Myocyte (in vitro differentiated cells): ENCODE measurements at regions not wholly inside any gene's neighbourhood (a gene's known extent, or its start where the extent isn't known, plus 50 kb on each side); places are given as distances from the start of the nearest gene placed in this dataset.
"Not testable (repeated sequence)": the region's sequence is repeated elsewhere in the genome, so short reads cannot be mapped to it uniquely, and the experiment has no call there.

Experiments used
- DNase-seq: peaks from one replicate; pipeline ENCODE4 v3.0.0-alpha.2; 2012; ENCODE audit warnings: low read depth

DNA sequence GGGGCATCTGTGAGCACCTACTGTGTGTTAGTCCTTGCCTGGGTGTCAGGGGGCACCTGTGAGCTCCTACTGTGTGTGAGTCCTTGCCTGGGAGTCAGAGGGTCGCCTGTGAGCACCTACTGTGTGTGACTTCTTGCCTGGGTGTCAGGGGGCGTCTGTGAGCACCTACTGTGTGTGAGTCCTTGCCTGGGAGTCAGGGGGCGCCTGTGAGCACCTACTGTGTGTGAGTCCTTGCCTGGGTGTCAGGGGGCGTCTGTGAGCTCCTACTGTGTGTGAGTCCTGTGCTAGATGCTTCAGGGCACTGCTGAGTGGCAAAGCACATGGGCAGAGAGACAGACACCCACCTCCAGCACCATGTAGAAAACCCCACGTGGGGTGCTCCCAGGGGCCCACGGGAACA lies 66.9 kb upstream of the COL5A1 start:
- not testable (repeated sequence) for DNase-seq

DNA sequence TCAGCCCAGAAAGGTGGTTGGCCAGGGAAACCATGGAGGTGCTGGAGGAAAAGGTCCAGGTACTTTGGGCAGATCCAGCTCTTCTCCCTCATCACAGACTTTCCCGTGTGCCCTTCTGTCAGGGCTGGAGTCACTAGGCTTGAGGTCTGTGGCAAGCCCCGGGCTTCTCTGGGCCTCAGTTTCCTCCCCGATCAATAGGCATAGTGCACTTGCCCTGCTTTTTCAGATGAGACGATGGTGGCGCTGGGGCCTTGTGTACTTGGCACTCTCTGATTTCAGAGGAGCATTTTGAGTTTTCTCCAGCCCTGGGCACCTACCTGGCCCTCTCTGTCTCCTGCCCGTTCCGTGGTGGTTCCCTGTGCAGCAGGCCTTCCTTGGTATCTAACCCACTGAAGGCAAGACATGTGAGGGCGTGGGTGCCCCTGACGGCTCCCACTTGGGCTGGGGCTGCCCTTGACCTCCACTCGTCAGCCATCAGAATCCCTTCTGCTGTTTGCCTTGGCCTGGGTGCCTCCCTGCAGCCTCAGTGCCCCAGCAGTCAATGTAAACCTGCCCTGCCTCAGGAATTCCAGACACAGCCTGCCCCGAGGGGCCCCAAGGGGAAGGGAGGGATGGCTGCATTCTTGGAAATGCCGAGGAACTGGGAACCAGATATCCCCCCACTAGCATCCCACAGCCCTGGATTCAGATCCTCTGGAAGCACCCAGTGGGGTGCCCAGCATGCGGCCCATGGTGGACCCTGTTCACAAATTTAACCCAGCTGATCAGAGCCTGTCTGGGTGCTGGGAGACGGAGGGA lies 66.3 kb upstream of the COL5A1 start:
- no peak for DNase-seq

DNA sequence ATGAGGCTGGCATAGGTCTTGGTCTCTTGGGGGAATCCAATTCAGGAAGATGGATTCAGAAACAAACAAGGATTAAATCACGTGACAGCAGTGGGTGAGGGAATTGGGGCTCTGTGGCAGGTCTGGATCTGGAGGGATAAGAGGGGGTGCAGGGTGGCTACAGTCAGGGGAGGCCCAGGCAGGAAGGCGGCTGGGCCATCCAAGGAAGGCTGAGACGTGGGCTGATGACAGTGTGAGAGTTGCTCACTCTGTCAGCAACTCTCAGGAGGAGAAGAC lies 65.8 kb upstream of the COL5A1 start:
- DNase-seq = no peak

DNA sequence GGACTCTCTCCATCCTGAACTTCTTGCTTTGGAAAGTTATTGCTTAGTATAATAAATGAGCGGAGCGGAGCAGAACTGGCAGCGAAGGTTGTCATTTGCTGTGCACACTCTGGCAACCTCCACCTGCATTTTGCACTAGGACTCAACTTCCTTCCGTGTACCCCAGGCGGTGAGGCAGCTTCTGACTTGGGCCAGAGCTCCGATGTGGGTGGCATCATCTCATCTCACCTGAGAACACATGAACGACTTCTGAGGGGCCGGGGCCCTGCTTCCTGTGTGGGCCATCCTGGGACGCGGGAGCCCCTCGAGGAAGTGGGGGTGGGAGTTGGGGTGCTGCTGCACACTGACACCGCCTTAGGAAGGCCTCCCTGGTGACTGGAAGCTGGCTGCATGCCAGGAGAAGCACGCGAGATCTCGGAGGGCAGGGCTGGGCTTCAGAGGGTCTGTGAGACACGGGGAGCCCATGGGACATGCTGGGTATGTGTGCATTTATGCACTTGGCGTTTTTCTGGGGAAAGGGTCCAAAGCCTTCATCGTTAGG lies 56.5 kb upstream of the COL5A1 start:
- no peak for DNase-seq

DNA sequence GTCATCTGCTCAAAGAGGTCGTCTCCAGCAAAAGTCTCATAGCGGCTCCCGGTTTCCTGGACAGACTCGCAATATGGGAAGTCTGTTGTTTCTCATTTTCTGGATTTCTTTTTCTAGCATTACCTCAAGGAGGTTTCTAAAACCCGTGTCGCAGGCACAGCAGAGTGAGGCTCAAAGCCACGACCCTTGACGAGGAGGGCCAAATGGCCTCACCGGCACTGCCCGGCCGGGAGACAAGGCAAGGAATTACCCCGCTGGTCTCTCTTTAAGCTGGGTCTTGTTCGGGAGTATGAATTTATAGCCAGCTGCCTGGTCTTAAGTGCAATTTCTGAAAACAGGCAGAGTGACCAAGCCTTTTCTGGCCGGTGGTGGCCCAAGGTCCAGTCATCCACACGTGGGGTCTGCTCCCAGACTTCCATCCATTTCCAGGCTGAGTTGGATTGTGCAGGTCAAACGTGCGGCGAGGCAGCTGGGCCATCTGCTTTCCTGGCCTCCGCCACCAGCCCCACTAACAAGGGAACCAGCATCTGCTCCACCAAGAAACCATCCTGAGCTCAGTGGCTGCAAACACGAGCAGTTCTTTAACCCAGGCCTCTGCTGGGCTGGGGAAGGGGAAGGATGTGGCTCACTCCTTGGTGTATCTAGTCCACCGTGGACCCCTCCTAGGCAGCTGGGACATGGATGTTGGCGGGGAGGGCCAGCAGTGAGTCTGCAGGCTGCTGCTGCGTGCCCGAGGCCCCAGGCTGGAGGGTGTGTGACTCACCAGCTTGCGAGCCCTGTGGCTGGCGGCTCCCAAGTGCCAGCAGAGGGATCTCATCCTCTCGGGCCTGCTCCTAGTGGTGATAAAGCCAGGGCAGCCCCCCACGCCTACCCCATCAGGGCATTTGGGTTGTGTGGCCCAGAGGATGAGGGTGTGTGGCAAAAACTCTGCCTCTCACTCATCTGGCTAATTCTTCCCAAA lies 55.6 kb upstream of the COL5A1 start:
- DNase-seq = peak; percentile 82

DNA sequence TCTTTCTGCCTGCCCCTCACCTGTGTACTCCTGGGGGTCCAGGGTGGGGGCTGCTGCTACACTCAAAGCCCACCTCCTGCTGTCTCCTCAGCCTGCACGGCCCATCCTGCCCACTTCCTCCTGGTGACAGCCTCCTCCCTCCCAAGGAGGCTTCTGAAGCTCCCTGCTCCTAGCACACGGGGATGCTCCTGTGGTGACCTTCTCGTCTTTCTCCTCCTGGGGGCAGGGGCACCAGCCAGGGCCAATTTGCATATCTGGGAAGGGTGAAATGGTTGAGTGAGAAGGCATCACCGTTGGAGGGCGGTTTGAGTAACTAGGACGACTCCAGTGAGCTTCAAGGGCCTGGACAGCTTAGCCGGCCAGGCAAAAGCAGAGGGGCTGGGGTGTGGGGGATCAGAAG lies 51.9 kb upstream of the COL5A1 start:
- no peak for DNase-seq

DNA sequence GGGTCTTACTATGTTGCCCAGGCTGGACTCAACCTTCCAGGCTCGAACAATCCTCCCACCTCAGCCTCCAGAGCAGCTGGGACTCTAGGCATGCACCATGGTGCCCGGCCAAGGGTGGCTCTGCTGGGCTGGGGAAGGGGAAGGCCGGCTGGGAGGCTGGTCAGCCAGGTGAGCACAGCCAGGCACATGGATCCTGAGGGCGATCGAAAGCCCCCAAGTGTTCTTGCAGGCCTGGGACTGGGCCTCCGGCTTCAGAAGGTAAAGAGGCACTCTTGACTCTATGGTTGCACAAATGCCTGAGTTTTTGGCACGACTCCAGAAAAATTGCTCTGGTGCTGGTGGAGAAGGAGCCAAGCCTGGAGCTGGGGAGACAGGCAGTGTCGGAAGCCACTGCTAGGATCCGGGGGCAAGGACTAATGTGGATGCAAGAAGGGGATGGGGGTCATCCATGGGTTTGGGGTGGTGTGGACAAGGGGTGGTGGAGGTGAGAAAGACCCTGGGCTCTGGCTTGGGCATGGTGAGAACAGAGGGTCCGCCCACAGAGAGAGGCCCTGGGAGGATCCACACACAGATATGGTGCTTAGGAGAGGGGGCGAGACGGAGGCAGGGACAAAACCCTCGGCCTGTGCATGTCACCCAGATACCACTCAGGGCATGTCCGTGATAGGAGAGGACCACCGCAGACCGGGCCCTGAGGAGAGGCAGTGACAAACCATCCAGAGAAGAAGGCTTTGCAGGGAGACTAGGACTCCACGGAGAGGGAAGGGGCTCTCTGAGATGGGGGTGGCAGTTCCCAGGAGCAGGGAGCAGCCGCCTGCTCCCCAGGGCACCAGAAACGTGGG lies 51.1 kb upstream of the COL5A1 start:
- no peak for DNase-seq

DNA sequence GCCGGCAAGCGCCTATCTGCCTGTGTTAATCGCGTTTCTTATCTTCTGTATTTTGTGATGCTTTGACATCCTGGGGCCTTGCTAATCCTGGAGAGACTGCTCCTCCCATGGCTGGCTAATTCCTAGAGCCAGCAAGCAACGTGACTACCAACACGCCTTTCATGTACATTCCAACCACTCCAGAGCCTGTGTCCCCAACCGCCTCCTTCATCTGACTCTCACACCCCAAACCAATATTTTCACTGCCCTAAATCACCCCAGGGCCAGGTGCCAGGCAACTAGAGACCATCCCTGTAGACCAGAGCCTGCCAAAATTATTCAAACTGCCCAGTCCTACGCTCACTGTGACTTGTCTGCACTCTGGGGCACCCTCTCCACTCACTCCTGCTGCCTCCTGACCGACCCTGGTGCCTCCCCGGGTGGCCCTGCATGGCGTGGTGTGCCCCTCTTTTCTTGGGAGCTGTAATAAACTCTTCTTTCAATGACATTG lies 50.5 kb upstream of the COL5A1 start:
- DNase-seq = peak; percentile 18

DNA sequence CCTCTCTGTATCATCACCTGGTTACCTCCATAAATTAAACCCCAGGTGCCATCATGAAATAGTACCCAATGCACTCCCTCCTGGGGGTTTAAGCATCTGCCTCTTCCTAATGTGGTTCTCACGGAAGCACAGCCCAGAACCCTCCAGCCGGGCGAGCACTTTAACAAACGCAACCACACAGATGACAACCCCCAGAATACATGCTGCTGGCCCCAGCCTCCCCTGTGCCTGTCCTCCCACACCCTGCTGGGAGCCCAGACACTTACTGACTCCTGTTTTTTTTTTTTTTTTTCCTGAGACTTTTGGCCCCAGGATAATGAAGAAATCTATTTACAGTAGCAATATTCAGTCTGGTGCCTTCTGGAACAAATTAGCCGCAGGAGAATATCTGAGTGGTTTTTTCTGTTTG lies 50.0 kb upstream of the COL5A1 start:
- no peak for DNase-seq
